HUES6 (cell line): ENCODE measurements at regions not wholly inside any gene's neighbourhood (a gene's known extent, or its start where the extent isn't known, plus 50 kb on each side); places are given as distances from the start of the nearest gene placed in this dataset.

Experiments used
- H3K27ac ChIP-seq: 2 replicates; pipeline ENCODE4 v1.7.0; 2013; ENCODE audit warnings: low read depth, mild to moderate bottlenecking, low read length, inconsistent platforms
- H3K27me3 ChIP-seq: 2 replicates; pipeline ENCODE4 v1.6.1; 2013; ENCODE audit warnings: low read length; ENCODE audit not compliant: control insufficient read depth, insufficient read depth
- H3K36me3 ChIP-seq: 2 replicates; pipeline ENCODE4 v1.6.1; 2013; ENCODE audit warnings: low read length; ENCODE audit not compliant: control insufficient read depth, insufficient read depth
- H3K4me1 ChIP-seq: 2 replicates; pipeline ENCODE4 v1.6.1; 2013; ENCODE audit warnings: low read length; ENCODE audit not compliant: control insufficient read depth, insufficient read depth
- H3K4me3 ChIP-seq: 2 replicates; pipeline ENCODE4 v1.5.1; 2013; ENCODE audit warnings: low read depth, low read length
- H3K9ac ChIP-seq: one replicate; pipeline ENCODE4 v1.6.1; 2013; ENCODE audit warnings: mild to moderate bottlenecking, low read length
- H3K9me3 ChIP-seq: 2 replicates; pipeline ENCODE4 v1.6.1; 2013; ENCODE audit warnings: low read depth, low read length; ENCODE audit not compliant: control insufficient read depth, insufficient read depth

- no peaks in the 10 kb centered on the region for H3K27me3 ChIP-seq
Observed at GRCh38 chr10:76642358-76642757, 995.2 kb downstream of the KCNMA1 start.

DNA sequence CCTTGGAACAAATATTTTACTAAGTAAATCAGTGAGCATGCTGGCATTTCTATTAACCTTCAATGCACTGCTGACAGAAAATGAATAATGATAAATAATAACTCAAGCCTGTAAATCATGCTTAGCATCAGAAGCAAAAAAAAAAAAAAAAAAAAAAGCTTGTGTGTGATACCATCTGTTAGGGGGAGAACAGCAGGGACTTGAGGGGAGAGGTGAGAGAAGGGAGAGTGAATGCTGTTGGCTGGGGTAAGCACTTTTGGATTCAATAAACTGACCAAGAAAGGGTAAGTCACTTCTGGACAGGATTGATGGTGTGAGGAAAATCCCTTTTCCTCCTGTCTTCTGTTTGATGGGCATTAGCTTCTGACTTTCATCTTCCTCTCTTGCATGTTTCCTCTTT is 996.4 kb downstream of the KCNMA1 start:
- Histone ChIP-seq H3K36me3 (no peaks in the 10 kb centered on the region), H3K27ac (no peak overlapping the region), H3K27me3 (no peaks in the 10 kb centered on the region), H3K4me3 (no peak overlapping the region), H3K9ac (no peak overlapping the region), H3K4me1 (no peaks in the 10 kb centered on the region), H3K9me3 (no peaks in the 10 kb centered on the region)

More at GRCh38 chr10:76642358-76642757, 995.2 kb downstream of the KCNMA1 start:
- H3K27ac ChIP-seq: no peak overlapping the region
- no peaks in the 10 kb centered on the region for H3K9me3 ChIP-seq
- H3K36me3 ChIP-seq: no peaks in the 10 kb centered on the region
- no peak overlapping the region for H3K9ac ChIP-seq
- H3K4me3 ChIP-seq: no peak overlapping the region
- no peaks in the 10 kb centered on the region for H3K4me1 ChIP-seq

- no peaks in the 10 kb centered on the region for H3K9me3 ChIP-seq
- H3K36me3 ChIP-seq: no peaks in the 10 kb centered on the region
- H3K9ac ChIP-seq: no peak overlapping the region
- no peaks in the 10 kb centered on the region for H3K4me1 ChIP-seq
- no peak overlapping the region for H3K27ac ChIP-seq
- H3K4me3 ChIP-seq: no peak overlapping the region
- H3K27me3 ChIP-seq: no peaks in the 10 kb centered on the region
Observed at GRCh38 chr10:76640806-76641205, 996.8 kb downstream of the KCNMA1 start.

DNA sequence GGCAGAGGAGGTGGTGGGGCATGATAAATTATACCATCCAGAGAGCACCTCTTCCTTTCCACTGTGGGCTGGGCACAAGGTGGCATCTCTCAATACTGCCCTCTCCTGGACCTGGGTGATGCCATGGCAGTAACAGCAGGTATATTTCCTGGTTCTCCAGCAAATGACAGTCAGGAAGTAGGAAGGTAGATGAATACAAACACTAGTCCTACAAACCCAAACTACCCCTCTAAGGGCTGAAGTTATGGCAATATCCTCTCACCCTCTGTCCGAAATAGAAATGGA is 1004.9 kb downstream of the KCNMA1 start:
- Histone ChIP-seq H3K4me1 (no peaks in the 10 kb centered on the region; the same call in 1 of the 2 replicates), H3K9ac (no peak overlapping the region), H3K36me3 (no peaks in the 10 kb centered on the region), H3K27me3 (no peaks in the 10 kb centered on the region), H3K27ac (no peak overlapping the region), H3K9me3 (no peaks in the 10 kb centered on the region), H3K4me3 (peak overlapping the region; percentile 50)

DNA sequence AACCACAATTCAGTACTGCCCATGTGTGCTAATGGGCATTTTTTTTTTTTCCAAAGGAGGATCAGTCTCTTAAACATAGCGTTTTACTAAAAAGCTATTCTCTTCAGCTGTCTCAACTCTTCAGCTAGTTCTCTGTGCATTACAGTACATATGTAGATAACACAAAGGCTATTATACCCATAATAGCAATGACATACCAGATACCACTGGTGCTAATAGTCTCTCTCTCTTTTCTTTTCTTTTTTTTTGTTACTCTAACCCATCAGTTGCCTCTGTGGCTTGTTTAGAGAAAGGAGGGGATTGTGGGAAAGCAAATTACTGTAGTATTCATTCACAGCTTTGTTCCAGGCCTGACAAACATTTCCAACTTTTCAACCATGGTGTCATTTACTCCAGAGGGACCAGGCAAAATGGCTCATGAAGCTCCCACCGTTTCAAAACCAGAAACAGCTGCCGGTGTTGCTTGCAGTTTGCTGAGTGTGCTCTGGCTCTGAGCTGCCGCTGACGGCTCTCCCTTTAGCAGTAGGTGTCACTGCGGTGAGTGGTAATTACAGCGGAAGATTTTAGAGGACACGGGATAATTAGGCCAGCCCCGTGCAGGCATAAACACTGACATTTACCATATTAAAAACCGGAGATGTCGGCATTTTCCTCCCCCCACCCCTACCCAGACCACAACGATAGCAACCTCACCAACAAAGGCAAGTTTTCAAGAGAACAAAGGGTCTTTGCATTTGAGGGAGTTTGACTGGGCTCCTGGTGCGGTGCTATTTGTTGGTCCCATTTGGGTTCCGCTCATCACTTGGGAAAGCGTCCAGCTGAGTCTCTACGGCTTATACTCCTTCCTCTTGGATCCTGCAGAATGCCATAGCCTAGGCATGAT is 1005.5 kb downstream of the KCNMA1 start:
- H3K27me3 ChIP-seq: no peaks in the 10 kb centered on the region
- peak overlapping the region; percentile 50 for H3K4me3 ChIP-seq
- no peak overlapping the region for H3K9ac ChIP-seq
- H3K27ac ChIP-seq: no peak overlapping the region
- H3K36me3 ChIP-seq: no peaks in the 10 kb centered on the region
- H3K4me1 ChIP-seq: no peaks in the 10 kb centered on the region; the same call in 1 of the 2 replicates
- H3K9me3 ChIP-seq: no peaks in the 10 kb centered on the region

GRCh38 chr10:76631036-76631670 is 1006.5 kb downstream of the KCNMA1 start:
- H3K9me3 ChIP-seq: no peaks in the 10 kb centered on the region
- H3K4me3 ChIP-seq: no peak overlapping the region
- no peaks in the 10 kb centered on the region; the same call in 1 of the 2 replicates for H3K4me1 ChIP-seq
- no peaks in the 10 kb centered on the region for H3K27me3 ChIP-seq
- H3K9ac ChIP-seq: no peak overlapping the region
- H3K36me3 ChIP-seq: no peaks in the 10 kb centered on the region
- H3K27ac ChIP-seq: no peak overlapping the region

DNA sequence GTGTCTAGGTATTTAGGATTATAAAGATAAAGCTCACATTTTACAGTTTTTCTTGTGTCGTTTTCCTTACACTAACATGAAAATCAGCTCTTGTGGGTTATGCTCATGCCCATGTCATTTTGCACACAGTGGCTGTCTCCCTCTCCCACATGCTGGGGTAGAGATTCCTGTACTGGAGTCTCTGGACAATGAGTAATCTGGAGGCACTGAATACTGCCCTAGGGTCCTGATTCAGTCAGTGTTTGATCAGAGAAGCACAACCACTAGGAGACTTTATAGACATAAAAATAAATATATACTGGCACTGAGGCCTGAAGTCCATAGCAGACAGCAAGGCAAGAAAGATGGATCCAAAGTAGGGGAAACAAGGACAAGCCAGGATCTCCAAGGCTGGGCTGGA is 1008.8 kb downstream of the KCNMA1 start:
- Histone ChIP-seq H3K4me3 (no peak overlapping the region), H3K4me1 (no peaks in the 10 kb centered on the region; the same call in 1 of the 2 replicates), H3K9me3 (no peaks in the 10 kb centered on the region), H3K9ac (no peak overlapping the region), H3K27me3 (no peaks in the 10 kb centered on the region), H3K36me3 (no peaks in the 10 kb centered on the region), H3K27ac (no peak overlapping the region)

DNA sequence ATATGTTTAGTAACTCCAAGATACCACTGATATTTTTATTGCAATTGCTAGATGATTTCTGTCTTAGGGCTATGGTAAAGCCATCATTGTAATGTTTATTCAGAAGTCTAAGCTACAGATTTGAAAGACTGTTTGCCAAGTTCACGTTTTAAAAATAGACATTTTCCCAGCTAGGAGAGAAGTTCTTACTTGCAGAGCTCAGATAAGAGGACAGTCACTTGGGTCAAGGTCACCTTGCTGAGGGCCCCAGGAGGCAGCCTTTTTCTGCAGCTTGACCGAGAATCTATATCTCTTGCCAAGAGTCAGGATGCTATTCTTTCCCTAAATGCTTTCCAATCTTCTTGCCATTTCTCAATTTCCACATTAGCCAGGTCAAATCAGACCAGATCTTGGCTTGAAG is 1011.2 kb downstream of the KCNMA1 start:
- Histone ChIP-seq H3K4me3 (no peak overlapping the region), H3K27me3 (no peaks in the 10 kb centered on the region), H3K36me3 (no peaks in the 10 kb centered on the region), H3K4me1 (no peaks in the 10 kb centered on the region; the same call in 1 of the 2 replicates), H3K9me3 (no peaks in the 10 kb centered on the region), H3K9ac (no peak overlapping the region), H3K27ac (no peak overlapping the region)

DNA sequence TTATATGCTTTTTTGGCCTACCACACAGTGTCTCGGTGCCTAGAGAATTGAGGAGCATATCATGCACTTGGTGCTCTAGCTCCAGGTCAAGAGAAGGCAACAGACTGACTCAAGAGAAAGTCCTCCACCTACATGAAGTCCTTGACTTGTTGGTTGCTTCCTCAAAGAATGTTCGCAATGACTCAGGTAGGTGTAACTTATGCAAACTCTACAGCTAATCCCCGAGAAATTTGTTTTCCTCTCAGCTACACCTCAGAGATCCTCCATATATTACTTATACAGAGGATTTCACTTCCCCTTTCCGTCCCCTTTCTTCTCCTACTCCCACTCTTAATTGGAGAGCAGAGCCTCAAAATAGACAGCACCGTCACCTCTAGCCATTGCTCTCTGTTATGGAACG is 1013.1 kb downstream of the KCNMA1 start:
- Histone ChIP-seq H3K4me3 (no peak overlapping the region), H3K9ac (no peak overlapping the region), H3K36me3 (no peaks in the 10 kb centered on the region), H3K4me1 (no peaks in the 10 kb centered on the region; the same call in 1 of the 2 replicates), H3K9me3 (peaks cover 3% of the 10 kb centered on the region; the same call in 1 of the 2 replicates), H3K27me3 (no peaks in the 10 kb centered on the region), H3K27ac (no peak overlapping the region)

GRCh38 chr10:76621886-76622620 is 1015.6 kb downstream of the KCNMA1 start:
- no peak overlapping the region for H3K27ac ChIP-seq
- no peaks in the 10 kb centered on the region for H3K36me3 ChIP-seq
- H3K4me1 ChIP-seq: no peaks in the 10 kb centered on the region
- H3K9me3 ChIP-seq: peaks cover 6% of the 10 kb centered on the region; the same call in 1 of the 2 replicates
- H3K9ac ChIP-seq: no peak overlapping the region
- H3K27me3 ChIP-seq: no peaks in the 10 kb centered on the region
- H3K4me3 ChIP-seq: no peak overlapping the region

DNA sequence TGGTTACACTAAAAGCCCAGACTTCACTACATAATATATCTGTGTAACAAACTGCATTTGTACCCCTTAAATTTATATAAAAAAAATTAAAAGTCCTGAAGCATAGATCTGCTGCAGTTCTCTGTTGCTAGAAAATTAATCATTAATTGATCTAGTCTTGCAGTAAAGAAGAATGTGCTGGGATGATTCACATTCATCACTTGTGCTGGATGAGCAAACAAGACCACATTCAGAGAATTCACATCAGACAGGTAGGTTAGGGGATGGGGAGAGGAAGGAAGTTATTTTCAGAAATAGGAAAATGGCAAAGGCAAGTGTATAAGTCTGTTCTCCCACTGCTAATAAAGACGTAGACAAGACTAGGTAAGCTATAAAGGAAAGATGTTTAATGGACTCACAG is 1019.0 kb downstream of the KCNMA1 start:
- Histone ChIP-seq H3K4me3 (no peak overlapping the region), H3K4me1 (no peaks in the 10 kb centered on the region), H3K36me3 (no peaks in the 10 kb centered on the region), H3K9ac (no peak overlapping the region), H3K27me3 (no peaks in the 10 kb centered on the region), H3K27ac (no peak overlapping the region), H3K9me3 (peaks cover 6% of the 10 kb centered on the region; the same call in 1 of the 2 replicates)
